Cardiac muscle cell (in vitro differentiated cells and primary cell): ENCODE measurements at regions not wholly inside any gene's neighbourhood (a gene's known extent, or its start where the extent isn't known, plus 50 kb on each side); places are given as distances from the start of the nearest gene placed in this dataset.

Source experiments
- DNase-seq, 2 donors: peaks; one replicate each; pipeline versions ENCODE4 v3.0.0 to v3.0.0-alpha.2; 2010 to 2017; ENCODE audit warnings: low read depth in 1 of 2, low spot score in 1 of 2
- H3K27ac ChIP-seq: fragments of 200-600 bp; sonication (generic); 2 replicates; pipeline ENCODE4 v1.5.1; 2016
- H3K27me3 ChIP-seq: fragments of 200-600 bp; sonication (generic); 2 replicates; pipeline ENCODE4 v1.6.0; 2016; ENCODE audit warnings: control low read depth
- H3K36me3 ChIP-seq: fragments of 200-600 bp; sonication (generic); 2 replicates; pipeline ENCODE4 v1.5.1; 2016; ENCODE audit warnings: control low read depth
- H3K4me1 ChIP-seq: fragments of 200-600 bp; sonication (generic); 2 replicates; pipeline ENCODE4 v1.8.1; 2017; ENCODE audit warnings: low read depth, mild to moderate bottlenecking, mixed run types
- H3K4me3 ChIP-seq: fragments of 200-600 bp; sonication (generic); 2 replicates; pipeline ENCODE4 v1.5.1; 2016; ENCODE audit warnings: mild to moderate bottlenecking
- H3K9me3 ChIP-seq: fragments of 200-600 bp; sonication (generic); 2 replicates; pipeline ENCODE4 v1.5.1; 2017; ENCODE audit warnings: low read depth, mild to moderate bottlenecking, control low read depth
- CTCF ChIP-seq: IDR thresholded peaks from 2 replicates; pipeline ENCODE4 v1.5.1; 2012; ENCODE audit warnings: low read depth, mild to moderate bottlenecking, low read length

GRCh38 chr1:57782357-57782756 is 358.5 kb upstream of the DAB1 start:
- peaks cover 8% of the 10 kb centered on the region for H3K4me1 ChIP-seq
- no peak overlapping the region for H3K27ac ChIP-seq
- no peak overlapping the region for H3K4me3 ChIP-seq
- no peak for DNase-seq
- no peak for TF ChIP-seq CTCF
- H3K36me3 ChIP-seq: no peaks in the 10 kb centered on the region
- H3K9me3 ChIP-seq: no peaks in the 10 kb centered on the region
- H3K27me3 ChIP-seq: no peaks in the 10 kb centered on the region

GRCh38 chr1:57772580-57773195 is 348.8 kb upstream of the DAB1 start:
- no peak for DNase-seq
- H3K9me3 ChIP-seq: no peaks in the 10 kb centered on the region
- no peak for TF ChIP-seq CTCF
- H3K4me3 ChIP-seq: no peak overlapping the region
- peaks cover under 1% of the 10 kb centered on the region for H3K4me1 ChIP-seq
- H3K27ac ChIP-seq: no peak overlapping the region
- no peaks in the 10 kb centered on the region for H3K36me3 ChIP-seq
- no peaks in the 10 kb centered on the region for H3K27me3 ChIP-seq

GRCh38 chr1:57770772-57771171 is 346.9 kb upstream of the DAB1 start:
- Histone ChIP-seq H3K4me3 (no peak overlapping the region), H3K27ac (no peak overlapping the region), H3K27me3 (no peaks in the 10 kb centered on the region), H3K36me3 (no peaks in the 10 kb centered on the region), H3K9me3 (no peaks in the 10 kb centered on the region), H3K4me1 (no peaks in the 10 kb centered on the region)
- peak; percentile 11 for TF ChIP-seq CTCF
- peak in 1 of 2 donors; percentile 4 for DNase-seq

- TF ChIP-seq CTCF: no peak
- Histone ChIP-seq H3K4me3 (no peak overlapping the region), H3K36me3 (no peaks in the 10 kb centered on the region)
These were observed 346.4 kb upstream of the DAB1 start for GRCh38 chr1:57770236-57770635.

GRCh38 chr1:57761628-57762027 is 337.8 kb upstream of the DAB1 start:
- Histone ChIP-seq H3K9me3 (no peaks in the 10 kb centered on the region), H3K36me3 (no peaks in the 10 kb centered on the region), H3K4me3 (no peak overlapping the region), H3K27me3 (no peaks in the 10 kb centered on the region), H3K27ac (no peak overlapping the region), H3K4me1 (peaks cover 15% of the 10 kb centered on the region)
- no peak for TF ChIP-seq CTCF
- DNase-seq: peak in 1 of 2 donors; percentile 66

More at GRCh38 chr1:57770236-57770635, 346.4 kb upstream of the DAB1 start:
- no peak for DNase-seq
- no peaks in the 10 kb centered on the region for H3K27me3 ChIP-seq
- H3K27ac ChIP-seq: no peak overlapping the region
- no peaks in the 10 kb centered on the region for H3K9me3 ChIP-seq
- no peaks in the 10 kb centered on the region for H3K4me1 ChIP-seq
